Stomach (tissue), 4 donors: ENCODE measurements at regions not wholly inside any gene's neighbourhood (a gene's known extent, or its start where the extent isn't known, plus 50 kb on each side); places are given as distances from the start of the nearest gene placed in this dataset.

Source experiments
- EP300 ChIP-seq: sonication (generic); formaldehyde crosslinking; IDR thresholded peaks from one replicate; pipeline ENCODE4 v1.6.1; 2017; ENCODE audit warnings: antibody characterized with exemption
- POLR2A ChIP-seq, 4 donors: fragments of 450-650 bp; IDR thresholded peaks; one replicate each; pipeline ENCODE4 v1.6.1; 2016; ENCODE audit warnings: antibody characterized with exemption in 4 of 4, control low read depth in 2 of 4, mild to moderate bottlenecking in 1 of 4, moderate library complexity in 1 of 4
- POLR2AphosphoS5 ChIP-seq, 3 donors: sonication (generic); formaldehyde crosslinking; IDR thresholded peaks; one replicate each; pipeline ENCODE4 v1.6.1; 2016; ENCODE audit warnings: antibody characterized with exemption in 3 of 3
- TF ChIP-seq, protein P1 (sequence below), 7 experiments: fragments of 450-650 bp in 4 of 7; fragments of 200-600 bp in 3 of 7; sonication (generic) in 3 of 7; IDR thresholded peaks; one replicate each; pipeline ENCODE4 v1.5.1; 2016 to 2019; ENCODE audit warnings: antibody characterized with exemption in 7 of 7, control low read depth in 2 of 7, mild to moderate bottlenecking in 1 of 7

DNA sequence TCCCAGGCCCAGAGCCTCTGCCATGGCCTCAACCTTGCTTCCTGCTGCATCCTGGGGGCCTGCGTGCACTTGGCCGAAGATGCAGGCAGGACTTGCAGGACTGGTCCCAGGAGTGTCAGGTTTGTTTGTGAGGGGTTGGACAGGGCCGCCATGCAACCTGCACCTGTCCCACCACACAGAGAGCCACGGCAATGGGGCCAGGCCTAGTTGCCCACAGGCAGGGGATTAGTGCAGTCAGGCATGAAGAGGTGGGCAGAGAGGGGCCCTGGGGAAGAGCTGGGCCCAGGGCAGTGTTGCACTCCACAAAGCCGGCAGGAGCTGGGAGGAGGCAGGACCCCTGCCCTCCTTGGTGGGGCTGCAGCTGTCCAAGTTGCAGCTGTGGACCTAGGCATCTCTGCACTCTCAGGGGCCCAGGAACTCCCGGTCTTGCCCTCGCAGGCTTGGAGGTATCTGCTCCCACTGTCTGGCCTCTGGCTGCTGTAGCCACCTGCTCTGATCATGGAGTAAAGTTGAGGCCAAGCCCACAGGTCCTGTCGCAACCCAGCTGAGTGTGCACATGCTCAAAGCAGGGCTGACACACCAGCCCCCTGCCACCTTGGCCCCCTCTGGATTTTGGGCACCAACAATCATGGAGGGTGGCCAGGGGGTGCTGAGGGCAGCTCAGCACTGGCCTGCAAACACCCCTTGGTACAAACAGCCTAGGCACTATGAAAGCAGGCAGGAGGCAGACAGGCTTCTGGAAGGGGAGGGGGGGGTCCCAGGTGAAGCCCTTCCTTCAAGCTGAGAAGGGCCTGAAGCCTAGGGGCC is 190.4 kb upstream of the PCDH10 start:
- TF ChIP-seq, protein P1, sequence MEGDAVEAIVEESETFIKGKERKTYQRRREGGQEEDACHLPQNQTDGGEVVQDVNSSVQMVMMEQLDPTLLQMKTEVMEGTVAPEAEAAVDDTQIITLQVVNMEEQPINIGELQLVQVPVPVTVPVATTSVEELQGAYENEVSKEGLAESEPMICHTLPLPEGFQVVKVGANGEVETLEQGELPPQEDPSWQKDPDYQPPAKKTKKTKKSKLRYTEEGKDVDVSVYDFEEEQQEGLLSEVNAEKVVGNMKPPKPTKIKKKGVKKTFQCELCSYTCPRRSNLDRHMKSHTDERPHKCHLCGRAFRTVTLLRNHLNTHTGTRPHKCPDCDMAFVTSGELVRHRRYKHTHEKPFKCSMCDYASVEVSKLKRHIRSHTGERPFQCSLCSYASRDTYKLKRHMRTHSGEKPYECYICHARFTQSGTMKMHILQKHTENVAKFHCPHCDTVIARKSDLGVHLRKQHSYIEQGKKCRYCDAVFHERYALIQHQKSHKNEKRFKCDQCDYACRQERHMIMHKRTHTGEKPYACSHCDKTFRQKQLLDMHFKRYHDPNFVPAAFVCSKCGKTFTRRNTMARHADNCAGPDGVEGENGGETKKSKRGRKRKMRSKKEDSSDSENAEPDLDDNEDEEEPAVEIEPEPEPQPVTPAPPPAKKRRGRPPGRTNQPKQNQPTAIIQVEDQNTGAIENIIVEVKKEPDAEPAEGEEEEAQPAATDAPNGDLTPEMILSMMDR (IDR thresholded peaks at IDR 0.05) = no peak
- no peak for TF ChIP-seq EP300
- TF ChIP-seq POLR2A (IDR thresholded peaks at IDR 0.05) = no peak
- TF ChIP-seq POLR2AphosphoS5 (IDR thresholded peaks at IDR 0.05) = no peak
